Nephron progenitor cell (in vitro differentiated cells): ENCODE measurements at regions not wholly inside any gene's neighbourhood (a gene's known extent, or its start where the extent isn't known, plus 50 kb on each side); places are given as distances from the start of the nearest gene placed in this dataset.

Experiments
- DNase-seq: peaks from one replicate; pipeline ENCODE4 v3.0.0; 2021
- H3K27ac Mint-ChIP-seq: 2 replicates; pipeline ENCODE4 v1.8.0; 2021; ENCODE audit warnings: mild to moderate bottlenecking, moderate library complexity, mixed read lengths
- H3K27me3 Mint-ChIP-seq: 2 replicates; pipeline ENCODE4 v1.8.0; 2021; ENCODE audit warnings: mild to moderate bottlenecking, low read depth, mixed read lengths; ENCODE audit not compliant: poor library complexity
- H3K36me3 Mint-ChIP-seq: 2 replicates; pipeline ENCODE4 v1.8.0; 2021; ENCODE audit warnings: low read depth, mixed read lengths
- H3K4me1 Mint-ChIP-seq: 2 replicates; pipeline ENCODE4 v1.8.0; 2021; ENCODE audit warnings: mixed read lengths
- H3K4me3 Mint-ChIP-seq: 2 replicates; pipeline ENCODE4 v1.8.0; 2021; ENCODE audit warnings: mild to moderate bottlenecking, moderate library complexity, mixed read lengths
- H3K9me3 Mint-ChIP-seq: 2 replicates; pipeline ENCODE4 v1.8.0; 2021; ENCODE audit warnings: mild to moderate bottlenecking, moderate library complexity, mixed read lengths
- TF ChIP-seq, protein P1 (sequence below): fragments of 200-600 bp; sonication (generic); IDR thresholded peaks from 2 replicates; pipeline ENCODE4 v1.5.0; 2021; ENCODE audit warnings: antibody characterized with exemption

DNA sequence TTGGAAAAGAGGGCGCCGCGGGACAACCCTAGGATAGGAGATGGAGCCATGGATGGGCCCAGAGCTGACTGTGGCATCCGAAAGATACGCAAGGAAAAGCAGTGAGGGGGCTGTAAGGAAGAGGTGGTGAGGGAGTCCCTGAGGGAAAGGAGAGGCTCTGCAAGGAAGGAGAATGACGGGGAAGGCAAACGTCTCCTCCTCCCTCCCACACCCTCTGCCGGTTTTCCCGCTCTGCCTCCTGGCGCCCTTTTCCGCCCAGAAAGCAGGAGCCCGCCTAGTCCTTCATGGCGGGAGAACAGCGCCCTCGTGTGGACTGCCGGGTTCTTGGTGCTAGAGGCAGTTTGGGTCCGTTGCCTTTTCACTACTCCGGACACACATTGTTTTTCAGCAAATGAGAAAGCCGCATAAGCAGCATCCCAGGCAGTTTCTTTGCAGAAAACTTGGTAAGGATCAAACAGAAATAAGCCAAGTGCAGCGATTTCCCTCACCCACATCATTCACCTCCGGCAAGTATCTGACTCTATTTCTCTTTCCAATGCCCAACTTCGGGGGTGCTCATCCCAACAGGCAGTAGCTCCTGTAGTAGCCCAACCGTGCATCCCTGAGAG, 200.4 kb downstream of the INO80D start:
- no peak overlapping the region for H3K4me3 Mint-ChIP-seq
- H3K4me1 Mint-ChIP-seq, result peaks cover 5% of the 10 kb centered on the region
- H3K27ac Mint-ChIP-seq, result no peak overlapping the region
- no peaks in the 10 kb centered on the region for H3K36me3 Mint-ChIP-seq
- DNase-seq, result peak; percentile 80
- peaks cover 4% of the 10 kb centered on the region for H3K9me3 Mint-ChIP-seq
- peaks cover 5% of the 10 kb centered on the region for H3K27me3 Mint-ChIP-seq
- TF ChIP-seq, protein P1, sequence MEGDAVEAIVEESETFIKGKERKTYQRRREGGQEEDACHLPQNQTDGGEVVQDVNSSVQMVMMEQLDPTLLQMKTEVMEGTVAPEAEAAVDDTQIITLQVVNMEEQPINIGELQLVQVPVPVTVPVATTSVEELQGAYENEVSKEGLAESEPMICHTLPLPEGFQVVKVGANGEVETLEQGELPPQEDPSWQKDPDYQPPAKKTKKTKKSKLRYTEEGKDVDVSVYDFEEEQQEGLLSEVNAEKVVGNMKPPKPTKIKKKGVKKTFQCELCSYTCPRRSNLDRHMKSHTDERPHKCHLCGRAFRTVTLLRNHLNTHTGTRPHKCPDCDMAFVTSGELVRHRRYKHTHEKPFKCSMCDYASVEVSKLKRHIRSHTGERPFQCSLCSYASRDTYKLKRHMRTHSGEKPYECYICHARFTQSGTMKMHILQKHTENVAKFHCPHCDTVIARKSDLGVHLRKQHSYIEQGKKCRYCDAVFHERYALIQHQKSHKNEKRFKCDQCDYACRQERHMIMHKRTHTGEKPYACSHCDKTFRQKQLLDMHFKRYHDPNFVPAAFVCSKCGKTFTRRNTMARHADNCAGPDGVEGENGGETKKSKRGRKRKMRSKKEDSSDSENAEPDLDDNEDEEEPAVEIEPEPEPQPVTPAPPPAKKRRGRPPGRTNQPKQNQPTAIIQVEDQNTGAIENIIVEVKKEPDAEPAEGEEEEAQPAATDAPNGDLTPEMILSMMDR, result peak; percentile 62

DNA sequence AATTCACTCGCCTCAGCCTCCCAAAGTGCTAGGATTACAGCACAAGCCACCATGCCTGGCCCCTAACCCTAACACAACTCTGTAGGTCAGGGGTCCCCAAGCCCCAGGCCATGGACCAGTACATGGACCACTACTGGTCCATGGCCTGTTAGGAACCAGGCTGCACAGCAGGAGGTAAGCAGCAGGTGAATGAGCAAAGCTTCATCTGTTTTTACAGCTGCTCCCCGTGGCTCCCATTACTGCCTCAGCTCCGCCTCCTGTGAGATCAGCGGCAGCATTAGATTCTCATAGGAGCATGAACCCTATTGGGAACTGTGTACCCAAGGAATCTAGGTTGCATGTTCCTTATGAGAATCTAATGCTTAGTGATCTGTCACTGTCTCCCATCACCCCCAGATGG, 201.7 kb downstream of the NRP2 start:
- H3K4me3 Mint-ChIP-seq, result no peak overlapping the region
- no peak for DNase-seq
- peaks cover 5% of the 10 kb centered on the region for H3K27me3 Mint-ChIP-seq
- no peaks in the 10 kb centered on the region for H3K36me3 Mint-ChIP-seq
- TF ChIP-seq, protein P1, result no peak
- H3K27ac Mint-ChIP-seq, result no peak overlapping the region
- H3K4me1 Mint-ChIP-seq, result peaks cover 13% of the 10 kb centered on the region
- peaks cover 4% of the 10 kb centered on the region for H3K9me3 Mint-ChIP-seq

DNA sequence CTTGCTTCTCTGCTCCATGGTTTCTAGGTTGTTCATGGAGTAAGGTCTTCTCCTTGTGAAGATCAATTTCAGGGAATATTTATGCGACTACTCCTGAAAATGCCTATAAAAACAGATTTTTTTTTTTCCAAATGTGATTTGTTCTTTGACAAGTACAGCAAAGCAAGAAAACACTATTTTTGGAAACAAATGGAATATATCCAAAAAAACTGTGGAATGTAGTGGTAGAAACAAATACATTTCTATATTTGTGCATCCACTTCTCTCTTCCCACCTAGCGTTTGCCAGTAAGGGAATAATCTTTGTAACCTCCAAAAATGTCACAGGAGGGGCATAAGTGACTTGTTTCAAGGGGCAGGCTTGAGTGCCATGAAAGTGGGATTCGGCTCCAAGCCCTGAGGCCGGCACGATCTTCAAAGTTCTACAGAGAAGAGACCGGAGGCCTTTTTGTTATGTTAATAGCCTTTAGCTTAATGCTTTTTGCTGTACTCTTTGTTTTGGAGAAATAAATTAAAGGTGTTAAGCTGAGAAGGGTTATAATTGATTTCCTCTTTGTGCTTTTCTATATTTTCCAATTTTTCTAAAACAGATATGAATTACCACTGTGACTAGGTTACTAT, 200.6 kb downstream of the NRP2 start:
- H3K9me3 Mint-ChIP-seq, result peaks cover 4% of the 10 kb centered on the region
- H3K27ac Mint-ChIP-seq, result no peak overlapping the region
- peaks cover 5% of the 10 kb centered on the region for H3K27me3 Mint-ChIP-seq
- peaks cover 12% of the 10 kb centered on the region for H3K4me1 Mint-ChIP-seq
- H3K36me3 Mint-ChIP-seq, result no peaks in the 10 kb centered on the region
- DNase-seq, result no peak
- no peak overlapping the region for H3K4me3 Mint-ChIP-seq
- TF ChIP-seq, protein P1, result no peak

DNA sequence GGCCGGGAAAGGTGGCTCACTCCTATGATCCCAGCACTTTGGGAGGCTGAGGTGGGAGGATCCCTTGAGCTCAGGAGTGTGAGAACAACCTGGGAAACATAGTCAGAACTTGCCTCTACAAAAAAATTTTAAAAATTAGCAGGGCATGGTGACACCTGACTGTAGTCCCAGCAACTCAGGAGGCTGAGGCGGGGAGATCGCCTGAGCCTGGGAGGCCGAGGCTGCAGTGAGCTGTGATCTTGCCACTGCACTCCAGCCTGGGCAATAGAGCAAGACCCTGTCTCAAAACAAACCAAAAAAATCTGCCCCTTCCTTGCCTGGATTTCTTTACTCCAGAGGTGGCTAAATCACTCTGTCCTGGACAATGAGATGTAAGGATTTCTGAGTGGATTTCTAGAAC, 197.7 kb downstream of the NRP2 start:
- H3K36me3 Mint-ChIP-seq, result no peaks in the 10 kb centered on the region
- peaks cover 3% of the 10 kb centered on the region for H3K9me3 Mint-ChIP-seq
- H3K27ac Mint-ChIP-seq, result no peak overlapping the region
- peaks cover 9% of the 10 kb centered on the region for H3K4me1 Mint-ChIP-seq
- H3K27me3 Mint-ChIP-seq, result no peaks in the 10 kb centered on the region
- TF ChIP-seq, protein P1, result no peak
- H3K4me3 Mint-ChIP-seq, result no peak overlapping the region
- no peak for DNase-seq

DNA sequence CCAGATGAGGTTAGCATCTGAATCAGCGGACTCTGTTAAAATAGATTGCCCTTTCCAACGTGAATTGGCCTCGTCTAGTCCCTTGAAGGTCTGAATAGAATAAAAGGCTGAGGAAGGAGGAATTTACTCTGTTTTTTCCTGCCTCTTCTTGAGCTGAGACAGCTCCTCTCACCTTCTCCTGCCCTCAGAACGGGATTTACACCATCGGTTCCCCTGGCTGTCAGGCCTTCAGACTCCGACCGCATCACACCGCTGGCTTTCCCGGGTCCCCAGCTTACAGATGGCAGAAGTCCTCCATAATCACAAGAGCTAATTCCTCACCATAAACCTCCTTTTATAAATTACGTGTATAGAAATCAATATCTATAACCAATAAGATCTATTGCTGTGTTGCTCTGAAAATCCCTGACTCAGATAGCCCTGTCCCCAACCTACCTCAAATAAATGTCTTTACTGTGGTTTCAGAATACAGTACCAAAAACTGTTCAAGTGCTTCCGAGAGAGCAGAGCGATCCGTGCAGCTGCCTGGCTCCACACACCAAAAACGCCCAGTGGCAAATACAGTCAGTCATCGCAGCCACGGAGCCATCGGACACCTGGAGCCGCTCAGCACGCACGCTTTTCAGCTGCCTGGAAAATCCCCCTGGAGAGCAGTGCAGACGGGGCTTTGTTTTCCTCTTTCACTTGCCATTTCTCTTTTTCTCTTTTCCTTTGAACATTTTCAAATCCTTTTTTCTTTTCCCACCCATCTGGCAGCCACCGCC, 196.9 kb downstream of the NRP2 start:
- H3K27ac Mint-ChIP-seq, result peak overlapping the region; percentile 64
- TF ChIP-seq, protein P1, result no peak
- H3K4me1 Mint-ChIP-seq, result peaks cover 9% of the 10 kb centered on the region
- H3K36me3 Mint-ChIP-seq, result no peaks in the 10 kb centered on the region
- H3K9me3 Mint-ChIP-seq, result peaks cover 3% of the 10 kb centered on the region
- no peak overlapping the region for H3K4me3 Mint-ChIP-seq
- no peaks in the 10 kb centered on the region for H3K27me3 Mint-ChIP-seq
- no peak for DNase-seq
